HepG2 (cell line): ENCODE measurements at regions not wholly inside any gene's neighbourhood (a gene's known extent, or its start where the extent isn't known, plus 50 kb on each side); places are given as distances from the start of the nearest gene placed in this dataset.

Source experiments
- ARNT2 ChIP-seq: sonication (generic); formaldehyde crosslinking; IDR thresholded peaks from 2 replicates; pipeline ENCODE4 v1.8.0; 2022; ENCODE audit warnings: mild to moderate bottlenecking, low read depth, missing genetic modification reagents, moderate library complexity
- ATAD3A ChIP-seq: sonication (generic); formaldehyde crosslinking; IDR thresholded peaks from 2 replicates; pipeline ENCODE4 v1.4.0; 2020; ENCODE audit warnings: missing genetic modification reagents
- BCL6 ChIP-seq: IDR thresholded peaks from 2 replicates; pipeline ENCODE4 v1.6.1; 2016; ENCODE audit warnings: missing genetic modification reagents, missing compliant biosample characterization
- FOXO1 ChIP-seq: sonication (generic); formaldehyde crosslinking; IDR thresholded peaks from 2 replicates; pipeline ENCODE4 v1.4.0; 2020; ENCODE audit warnings: missing genetic modification reagents
- HES4 ChIP-seq: sonication (generic); formaldehyde crosslinking; IDR thresholded peaks from 2 replicates; pipeline ENCODE4 v1.9.0; 2021; ENCODE audit warnings: mild to moderate bottlenecking, missing genetic modification reagents, borderline replicate concordance
- HNF1A ChIP-seq, 2 experiments: sonication (generic) in 1 of 2; formaldehyde crosslinking in 1 of 2; IDR thresholded peaks; 2 replicates each; pipeline versions ENCODE4 v1.4.0 to v1.6.1; 2016 to 2020; ENCODE audit warnings: borderline replicate concordance in 1 of 2, low read depth in 1 of 2, mild to moderate bottlenecking in 1 of 2, missing genetic modification reagents in 1 of 2
- IRF2 ChIP-seq: IDR thresholded peaks from 2 replicates; pipeline ENCODE4 v1.6.1; 2018; ENCODE audit warnings: missing genetic modification reagents, missing compliant biosample characterization
- MED8 ChIP-seq: sonication (generic); formaldehyde crosslinking; IDR thresholded peaks from 2 replicates; pipeline ENCODE4 v1.8.1; 2023; ENCODE audit warnings: mild to moderate bottlenecking, missing genetic modification reagents; ENCODE audit not compliant: insufficient replicate concordance
- NCOA1 ChIP-seq: sonication (generic); formaldehyde crosslinking; IDR thresholded peaks from 2 replicates; pipeline ENCODE4 v1.9.0; 2021; ENCODE audit warnings: missing genetic modification reagents
- RARA ChIP-seq: IDR thresholded peaks from 2 replicates; pipeline ENCODE4 v1.6.1; 2016; ENCODE audit warnings: missing genetic modification reagents, missing compliant biosample characterization
- REXO4 ChIP-seq: sonication (generic); formaldehyde crosslinking; IDR thresholded peaks from 2 replicates; pipeline ENCODE4 v1.8.0; 2022; ENCODE audit warnings: missing genetic modification reagents, mild to moderate bottlenecking, borderline replicate concordance
- SMARCC2 ChIP-seq: fragments of 450-650 bp; IDR thresholded peaks from 2 replicates; pipeline ENCODE4 v1.6.1; 2017; ENCODE audit warnings: antibody characterized with exemption, mild to moderate bottlenecking
- STAG1 ChIP-seq: sonication (generic); formaldehyde crosslinking; IDR thresholded peaks from 2 replicates; pipeline ENCODE4 v1.4.0; 2020; ENCODE audit warnings: missing genetic modification reagents
- UBTF ChIP-seq: sonication (generic); formaldehyde crosslinking; IDR thresholded peaks from 2 replicates; pipeline ENCODE4 v1.4.0; 2020; ENCODE audit warnings: mild to moderate bottlenecking, missing genetic modification reagents
- ZKSCAN8 ChIP-seq: IDR thresholded peaks from 2 replicates; pipeline ENCODE4 v1.6.1; 2016; ENCODE audit warnings: borderline replicate concordance, missing genetic modification reagents, missing compliant biosample characterization
- ZNF207 ChIP-seq: fragments of 450-650 bp; IDR thresholded peaks from 2 replicates; pipeline ENCODE4 v1.6.1; 2016; ENCODE audit warnings: antibody characterized with exemption, borderline replicate concordance
- ZNF224 ChIP-seq: sonication (generic); formaldehyde crosslinking; IDR thresholded peaks from 2 replicates; pipeline ENCODE4 v1.5.0; 2020; ENCODE audit warnings: mild to moderate bottlenecking, missing genetic modification reagents
- ZNF496 ChIP-seq: sonication (generic); formaldehyde crosslinking; IDR thresholded peaks from 2 replicates; pipeline ENCODE4 v1.8.1; 2023; ENCODE audit warnings: mild to moderate bottlenecking, moderate library complexity, missing genetic modification reagents; ENCODE audit not compliant: insufficient replicate concordance
- ZNF720 ChIP-seq: sonication (generic); formaldehyde crosslinking; IDR thresholded peaks from 2 replicates; pipeline ENCODE4 v1.4.0; 2020; ENCODE audit warnings: missing genetic modification reagents
- ZNF746 ChIP-seq: sonication (generic); formaldehyde crosslinking; IDR thresholded peaks from 2 replicates; pipeline ENCODE4 v1.8.0; 2022; ENCODE audit warnings: mild to moderate bottlenecking, missing genetic modification reagents
- TF ChIP-seq, protein P1 (sequence below): sonication (generic); formaldehyde crosslinking; IDR thresholded peaks from 2 replicates; pipeline ENCODE4 v1.8.0; 2022; ENCODE audit warnings: mild to moderate bottlenecking, missing genetic modification reagents; ENCODE audit not compliant: insufficient replicate concordance
- TF ChIP-seq, protein P2 (sequence below): sonication (generic); formaldehyde crosslinking; IDR thresholded peaks from 2 replicates; pipeline ENCODE4 v1.5.1; 2020; ENCODE audit warnings: missing genetic modification reagents, mild to moderate bottlenecking, borderline replicate concordance

DNA sequence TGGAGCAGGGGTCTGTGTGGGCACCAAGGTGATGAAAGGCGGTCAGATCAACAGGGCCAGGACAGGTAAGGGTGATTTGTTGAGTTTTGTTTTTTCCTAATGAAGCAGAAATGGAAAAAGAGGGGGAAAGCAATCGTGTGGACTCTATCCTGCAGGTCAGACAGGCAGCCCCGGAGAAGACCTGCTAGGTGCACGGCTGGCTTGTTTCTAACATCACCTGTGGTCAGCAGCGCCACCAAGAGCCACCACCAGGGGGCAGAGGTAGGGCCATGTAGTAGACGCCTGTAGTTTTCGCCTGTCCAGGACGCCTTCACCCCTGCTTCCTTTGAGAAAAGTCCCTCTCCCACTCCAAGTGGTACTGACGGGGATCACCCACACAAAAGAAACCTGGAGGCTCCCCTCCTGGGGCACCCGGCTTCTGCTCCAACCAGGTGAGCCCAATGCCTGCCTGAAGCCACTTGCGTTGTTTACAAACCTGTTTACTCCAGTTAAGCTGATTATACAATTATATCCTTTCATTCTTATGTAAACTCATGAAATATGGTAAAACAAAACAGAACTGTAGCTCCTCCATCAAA lies 54.2 kb upstream of the SEC14L1 start (continued):
- TF ChIP-seq STAG1 (CRISPR knock-in tag) (peak; percentile 96), ZNF224 (CRISPR knock-in tag) (no peak), BCL6 (peak; percentile 9; the same call in 1 of the 2 replicates), SMARCC2 (no peak), NCOA1 (CRISPR knock-in tag) (no peak), MED8 (CRISPR knock-in tag) (no peak), ZNF720 (CRISPR knock-in tag) (0 out of 2 replicates have a peak, but pooled peaks have one; percentile 31), ZNF746 (CRISPR knock-in tag) (0 out of 2 replicates have a peak, but pooled peaks have one; percentile 44), HNF1A (IDR thresholded peaks at IDR 0.05; ENCODE audit: low read depth) (no peak), HNF1A (CRISPR knock-in tag; IDR thresholded peaks at IDR 0.05; ENCODE audit: borderline replicate concordance) (no peak), ZNF496 (CRISPR knock-in tag) (no peak), FOXO1 (CRISPR knock-in tag) (0 out of 2 replicates have a peak, but pooled peaks have one; percentile 29), ARNT2 (CRISPR knock-in tag) (0 out of 2 replicates have a peak, but pooled peaks have one; percentile 41), IRF2 (CRISPR knock-in tag) (no peak; the same call in 1 of the 2 replicates), REXO4 (no peak), ATAD3A (CRISPR knock-in tag) (no peak), HES4 (CRISPR knock-in tag) (no peak), UBTF (CRISPR knock-in tag) (no peak; the same call in 1 of the 2 replicates), RARA (peak; percentile 24; the same call in 1 of the 2 replicates), ZNF207 (no peak), ZKSCAN8 (CRISPR knock-in tag) (peak; percentile 99)
- TF ChIP-seq, protein P1, sequence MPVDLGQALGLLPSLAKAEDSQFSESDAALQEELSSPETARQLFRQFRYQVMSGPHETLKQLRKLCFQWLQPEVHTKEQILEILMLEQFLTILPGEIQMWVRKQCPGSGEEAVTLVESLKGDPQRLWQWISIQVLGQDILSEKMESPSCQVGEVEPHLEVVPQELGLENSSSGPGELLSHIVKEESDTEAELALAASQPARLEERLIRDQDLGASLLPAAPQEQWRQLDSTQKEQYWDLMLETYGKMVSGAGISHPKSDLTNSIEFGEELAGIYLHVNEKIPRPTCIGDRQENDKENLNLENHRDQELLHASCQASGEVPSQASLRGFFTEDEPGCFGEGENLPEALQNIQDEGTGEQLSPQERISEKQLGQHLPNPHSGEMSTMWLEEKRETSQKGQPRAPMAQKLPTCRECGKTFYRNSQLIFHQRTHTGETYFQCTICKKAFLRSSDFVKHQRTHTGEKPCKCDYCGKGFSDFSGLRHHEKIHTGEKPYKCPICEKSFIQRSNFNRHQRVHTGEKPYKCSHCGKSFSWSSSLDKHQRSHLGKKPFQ (CRISPR knock-in tag) = no peak
- TF ChIP-seq, protein P2, sequence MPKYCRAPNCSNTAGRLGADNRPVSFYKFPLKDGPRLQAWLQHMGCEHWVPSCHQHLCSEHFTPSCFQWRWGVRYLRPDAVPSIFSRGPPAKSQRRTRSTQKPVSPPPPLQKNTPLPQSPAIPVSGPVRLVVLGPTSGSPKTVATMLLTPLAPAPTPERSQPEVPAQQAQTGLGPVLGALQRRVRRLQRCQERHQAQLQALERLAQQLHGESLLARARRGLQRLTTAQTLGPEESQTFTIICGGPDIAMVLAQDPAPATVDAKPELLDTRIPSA = no peak
